OCI-LY3 (cell line): ENCODE measurements at regions not wholly inside any gene's neighbourhood (a gene's known extent, or its start where the extent isn't known, plus 50 kb on each side); places are given as distances from the start of the nearest gene placed in this dataset.

Source experiments
- CTCF ChIP-seq: fragments of 200-600, 300-600 bp; sonication (generic); IDR thresholded peaks from 2 replicates; pipeline ENCODE4 v1.5.1; 2014; ENCODE audit warnings: antibody characterized with exemption, low read length, low read depth
- EZH2phosphoT487 ChIP-seq: fragments of 200-600 bp; shearing (Covaris generic); IDR thresholded peaks from 2 replicates; pipeline ENCODE4 v1.6.1; 2018; ENCODE audit warnings: antibody characterized with exemption, mixed run types, low read depth

DNA sequence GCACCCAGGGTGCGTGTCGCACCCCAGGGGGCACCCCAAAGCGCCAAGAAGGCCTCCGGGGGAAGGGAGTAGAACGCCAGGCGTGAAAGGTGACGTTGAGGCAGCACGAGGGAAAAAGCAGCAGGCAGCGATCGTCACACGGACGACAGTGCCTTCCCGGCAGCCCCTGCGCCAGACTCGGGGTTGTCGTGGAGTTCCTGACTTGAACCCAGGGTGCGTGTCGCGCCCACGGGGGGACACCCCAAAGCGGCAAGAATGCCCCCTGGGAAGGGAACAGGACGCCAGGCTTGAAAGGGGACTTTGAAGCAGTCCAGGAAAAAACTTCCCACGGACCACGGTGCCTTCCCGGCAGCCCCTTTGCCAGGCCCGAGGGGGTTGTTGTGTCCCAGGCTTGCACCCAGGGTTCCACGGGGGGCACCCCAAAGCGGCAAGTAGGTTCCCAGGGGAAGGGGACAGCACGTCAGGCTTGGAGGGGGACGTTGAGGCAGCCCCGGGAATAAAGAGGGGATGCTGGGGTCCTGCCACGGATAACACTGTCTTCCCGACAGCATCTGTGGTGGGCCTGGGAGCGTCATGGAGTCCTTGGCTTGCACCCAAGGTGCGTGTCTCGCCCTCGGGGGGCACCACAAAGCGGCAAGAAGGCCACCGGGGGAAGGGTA, 159.2 kb upstream of the ALG10B start:
- no peak for TF ChIP-seq CTCF
- TF ChIP-seq EZH2phosphoT487, result no peak
